GM13977 (cell line): ENCODE measurements at regions not wholly inside any gene's neighbourhood (a gene's known extent, or its start where the extent isn't known, plus 50 kb on each side); places are given as distances from the start of the nearest gene placed in this dataset.

Experiments
- DNase-seq: peaks from one replicate; pipeline ENCODE4 v3.0.0; 2012; ENCODE audit warnings: low spot score
- CTCF ChIP-seq: IDR thresholded peaks from 2 replicates; pipeline ENCODE4 v1.5.1; 2012; ENCODE audit warnings: mild to moderate bottlenecking, control low read depth; ENCODE audit not compliant: insufficient read depth; ENCODE audit errors: extremely low read depth, missing control alignments
- in situ Hi-C: fragments of 300-500 bp; cut with MboI; formaldehyde crosslinking; loops from one replicate; pipeline ENCODE4 v1.12.0; 2022; ENCODE audit warnings: low sequenced_read_pairs, low pct_unique_long_range_greater_than_20kb, mixed read lengths, inconsistent platforms; ENCODE audit not compliant: unreplicated experiment

DNA sequence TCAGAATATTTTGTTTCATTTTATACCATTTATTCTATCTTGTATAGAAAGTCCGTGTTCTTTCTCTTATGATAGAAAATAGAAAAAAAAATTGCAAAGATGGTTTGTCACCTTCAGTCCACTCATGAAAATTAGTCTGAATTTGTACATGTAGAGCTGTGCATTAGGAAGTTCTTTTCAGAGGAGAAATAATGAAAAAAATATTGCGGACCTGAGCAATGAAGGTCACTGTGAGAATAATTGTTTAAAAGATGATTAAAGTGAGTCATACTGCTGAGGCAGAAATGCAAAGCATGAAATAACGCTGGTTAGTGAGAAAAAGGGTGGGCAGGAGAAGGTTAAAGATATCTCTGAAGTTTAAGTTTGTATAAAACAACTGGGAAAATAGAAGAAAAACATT is 431.1 kb downstream of the TMX3 start:
- in situ Hi-C loops = no loop called here
- no peak for DNase-seq
- TF ChIP-seq CTCF = no peak

- DNase-seq = no peak
- TF ChIP-seq CTCF = no peak
- in situ Hi-C loops = no loop called here
Measured at GRCh38 chr18:68282232-68282631, 432.7 kb downstream of the TMX3 start.

GRCh38 chr18:68275616-68276015 is 439.3 kb downstream of the TMX3 start:
- TF ChIP-seq CTCF = no peak
- in situ Hi-C loops = no loop called here
- no peak for DNase-seq

DNA sequence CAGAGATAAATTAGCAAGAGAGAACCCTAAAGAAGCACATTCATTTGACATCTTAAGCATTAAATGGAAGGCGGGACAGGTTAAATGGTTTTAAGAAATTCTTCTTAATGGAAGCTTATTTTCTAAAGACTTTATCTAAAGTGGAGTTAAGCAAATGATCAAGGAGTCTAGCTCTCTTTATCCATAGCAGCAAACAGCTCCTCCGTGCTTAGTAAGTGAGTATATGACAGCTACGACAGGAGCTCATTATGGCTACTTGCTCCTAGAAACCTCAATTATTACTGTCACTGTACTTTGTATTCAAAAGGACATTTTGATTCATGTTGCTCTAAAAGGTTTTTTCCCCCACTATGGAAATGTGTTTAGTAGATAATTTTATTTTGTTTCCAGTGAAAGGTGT is 444.9 kb downstream of the TMX3 start:
- no peak for DNase-seq
- in situ Hi-C loops = no loop called here

GRCh38 chr18:68267583-68267982 is 447.3 kb downstream of the TMX3 start:
- in situ Hi-C loops = no loop called here
- DNase-seq = no peak
- TF ChIP-seq CTCF = no peak

More for the DNA sequence above, 444.9 kb downstream of the TMX3 start:
- no peak for TF ChIP-seq CTCF

DNA sequence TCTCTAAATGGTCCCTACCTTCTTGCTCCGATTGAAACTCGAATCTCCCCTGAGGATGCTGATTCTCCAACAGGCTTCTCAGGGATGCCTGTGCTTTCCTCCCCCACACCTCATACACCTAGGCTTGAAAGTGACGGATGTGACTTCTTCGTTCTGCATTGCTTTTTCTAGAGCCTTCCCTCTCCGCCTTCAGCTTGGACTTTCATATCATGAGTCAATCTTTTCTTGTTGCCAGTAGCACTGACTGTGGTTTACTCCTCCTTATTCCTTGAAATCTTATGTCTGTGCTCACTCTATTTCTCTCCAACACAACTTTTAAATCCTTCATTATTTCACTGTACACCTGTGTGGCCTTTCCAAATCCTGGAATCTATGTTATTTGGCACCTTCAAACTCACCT is 451.4 kb downstream of the TMX3 start:
- TF ChIP-seq CTCF = no peak
- in situ Hi-C loops = no loop called here
- no peak for DNase-seq

DNA sequence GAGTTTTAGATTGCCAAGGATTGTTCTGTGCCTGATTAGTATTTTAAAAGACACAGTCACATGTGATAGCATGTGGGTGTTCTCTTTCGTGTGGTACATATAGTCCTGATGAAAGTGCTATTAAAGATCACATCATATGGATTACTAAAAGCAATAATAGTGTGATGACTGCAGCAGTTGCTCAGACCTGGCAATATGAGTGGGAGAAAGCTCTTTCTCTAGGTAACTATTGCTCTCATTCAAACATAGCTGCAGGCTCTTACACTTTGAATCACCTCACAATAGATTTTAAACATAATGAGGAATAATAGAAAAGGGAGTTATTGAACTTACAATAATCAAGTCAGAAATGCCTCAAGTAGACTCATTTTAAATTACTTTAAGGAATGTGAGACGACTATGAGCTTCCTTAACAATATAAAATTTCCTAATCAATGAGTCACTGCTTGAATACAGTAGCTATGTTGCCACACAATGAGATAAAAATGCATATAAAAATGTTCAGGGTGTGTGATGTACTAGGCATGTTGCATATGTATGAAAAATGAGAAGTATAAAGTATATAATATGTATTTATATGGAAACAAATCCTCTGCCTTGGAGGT is 452.1 kb downstream of the TMX3 start:
- in situ Hi-C loops = no loop called here
- TF ChIP-seq CTCF = no peak
- no peak for DNase-seq
